ENCODE measurements at regions not wholly inside any gene's neighbourhood (a gene's known extent, or its start where the extent isn't known, plus 50 kb on each side); places are given as distances from the start of the nearest gene placed in this dataset.

- no peak for DNase-seq
These were observed 969.1 kb upstream of the CDH2 start for GRCh38 chr18:29146068-29146467.

GRCh38 chr18:29140590-29140989, 963.7 kb upstream of the CDH2 start:
- DNase-seq, result no peak

- no peak for DNase-seq
These were observed 961.0 kb upstream of the CDH2 start for GRCh38 chr18:29137773-29138495.

GRCh38 chr18:29123706-29124530, 947.0 kb upstream of the CDH2 start:
- no peak for DNase-seq

GRCh38 chr18:29104671-29105070, 927.7 kb upstream of the CDH2 start:
- DNase-seq, result no peak

- no peak for DNase-seq
These were observed 927.3 kb upstream of the CDH2 start for GRCh38 chr18:29104227-29104626.

- DNase-seq, result no peak
These were observed 919.3 kb upstream of the CDH2 start for GRCh38 chr18:29096079-29096770.

- DNase-seq, result no peak
These were observed 910.8 kb upstream of the CDH2 start for GRCh38 chr18:29087616-29088246.

GRCh38 chr18:29084120-29084519, 907.2 kb upstream of the CDH2 start:
- no peak for DNase-seq

- DNase-seq, result no peak
These were observed 906.6 kb upstream of the CDH2 start for GRCh38 chr18:29083545-29083944.

GRCh38 chr18:29080946-29081345, 904.0 kb upstream of the CDH2 start:
- DNase-seq, result no peak

- DNase-seq, result no peak
These were observed 901.3 kb upstream of the CDH2 start for GRCh38 chr18:29078273-29078672.

GRCh38 chr18:29077344-29077743, 900.4 kb upstream of the CDH2 start:
- no peak for DNase-seq

- DNase-seq, result no peak
These were observed 899.7 kb upstream of the CDH2 start for GRCh38 chr18:29076645-29077044.

- DNase-seq, result no peak
These were observed 897.2 kb upstream of the CDH2 start for GRCh38 chr18:29074147-29074546.

- DNase-seq, result no peak
These were observed 894.9 kb upstream of the CDH2 start for GRCh38 chr18:29071869-29072268.

- DNase-seq, result no peak
These were observed 886.4 kb upstream of the CDH2 start for GRCh38 chr18:29063346-29063745.

GRCh38 chr18:29062921-29063320, 886.0 kb upstream of the CDH2 start:
- no peak for DNase-seq

GRCh38 chr18:29060349-29060748, 883.4 kb upstream of the CDH2 start:
- DNase-seq, result no peak

- no peak for DNase-seq
These were observed 880.8 kb upstream of the CDH2 start for GRCh38 chr18:29057703-29058102.

- no peak for DNase-seq
These were observed 879.9 kb upstream of the CDH2 start for GRCh38 chr18:29056800-29057199.

GRCh38 chr18:29041976-29042375, 865.0 kb upstream of the CDH2 start:
- no peak for DNase-seq

Data from T-helper 2 cell (primary cell).